ENCODE measurements at regions not wholly inside any gene's neighbourhood (a gene's known extent, or its start where the extent isn't known, plus 50 kb on each side); places are given as distances from the start of the nearest gene placed in this dataset.

DNA sequence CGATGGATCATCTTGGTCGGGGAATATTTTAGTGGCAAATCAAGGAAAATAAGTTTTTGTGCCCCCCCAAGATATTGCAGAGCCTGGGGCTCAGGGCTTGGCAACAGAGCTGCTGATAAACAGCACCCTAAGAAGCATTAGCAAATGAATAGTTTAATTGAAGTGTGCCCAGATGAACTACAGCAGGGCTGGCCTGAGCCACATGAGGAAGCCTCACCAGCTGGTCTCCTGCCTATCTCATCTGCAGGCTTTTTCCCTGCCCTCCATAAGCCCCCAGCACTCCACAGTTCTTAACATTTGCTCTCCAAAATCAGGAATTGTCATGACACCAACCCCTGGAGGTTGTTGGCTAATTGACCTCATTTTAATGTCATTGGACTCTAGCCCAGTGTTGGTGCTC lies 480.2 kb downstream of the HS3ST3B1 start:
- Mint-ChIP-seq H3K4me1 (ENCODE audit: unreplicated experiment) (peaks cover 23% of the 10 kb centered on the region), H3K27me3 (ENCODE audit: unreplicated experiment) (no peaks in the 10 kb centered on the region), H3K36me3 (ENCODE audit: unreplicated experiment) (no peaks in the 10 kb centered on the region), H3K4me3 (ENCODE audit: unreplicated experiment) (no peak overlapping the region), H3K27ac (ENCODE audit: unreplicated experiment) (no peak overlapping the region), H3K9me3 (ENCODE audit: unreplicated experiment) (peaks cover 6% of the 10 kb centered on the region)
- TF ChIP-seq, protein P1, sequence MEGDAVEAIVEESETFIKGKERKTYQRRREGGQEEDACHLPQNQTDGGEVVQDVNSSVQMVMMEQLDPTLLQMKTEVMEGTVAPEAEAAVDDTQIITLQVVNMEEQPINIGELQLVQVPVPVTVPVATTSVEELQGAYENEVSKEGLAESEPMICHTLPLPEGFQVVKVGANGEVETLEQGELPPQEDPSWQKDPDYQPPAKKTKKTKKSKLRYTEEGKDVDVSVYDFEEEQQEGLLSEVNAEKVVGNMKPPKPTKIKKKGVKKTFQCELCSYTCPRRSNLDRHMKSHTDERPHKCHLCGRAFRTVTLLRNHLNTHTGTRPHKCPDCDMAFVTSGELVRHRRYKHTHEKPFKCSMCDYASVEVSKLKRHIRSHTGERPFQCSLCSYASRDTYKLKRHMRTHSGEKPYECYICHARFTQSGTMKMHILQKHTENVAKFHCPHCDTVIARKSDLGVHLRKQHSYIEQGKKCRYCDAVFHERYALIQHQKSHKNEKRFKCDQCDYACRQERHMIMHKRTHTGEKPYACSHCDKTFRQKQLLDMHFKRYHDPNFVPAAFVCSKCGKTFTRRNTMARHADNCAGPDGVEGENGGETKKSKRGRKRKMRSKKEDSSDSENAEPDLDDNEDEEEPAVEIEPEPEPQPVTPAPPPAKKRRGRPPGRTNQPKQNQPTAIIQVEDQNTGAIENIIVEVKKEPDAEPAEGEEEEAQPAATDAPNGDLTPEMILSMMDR (IDR thresholded peaks at IDR 0.05) = no peak
- DNase-seq (ENCODE audit: extremely low spot score, unreplicated experiment) = no peak

DNA sequence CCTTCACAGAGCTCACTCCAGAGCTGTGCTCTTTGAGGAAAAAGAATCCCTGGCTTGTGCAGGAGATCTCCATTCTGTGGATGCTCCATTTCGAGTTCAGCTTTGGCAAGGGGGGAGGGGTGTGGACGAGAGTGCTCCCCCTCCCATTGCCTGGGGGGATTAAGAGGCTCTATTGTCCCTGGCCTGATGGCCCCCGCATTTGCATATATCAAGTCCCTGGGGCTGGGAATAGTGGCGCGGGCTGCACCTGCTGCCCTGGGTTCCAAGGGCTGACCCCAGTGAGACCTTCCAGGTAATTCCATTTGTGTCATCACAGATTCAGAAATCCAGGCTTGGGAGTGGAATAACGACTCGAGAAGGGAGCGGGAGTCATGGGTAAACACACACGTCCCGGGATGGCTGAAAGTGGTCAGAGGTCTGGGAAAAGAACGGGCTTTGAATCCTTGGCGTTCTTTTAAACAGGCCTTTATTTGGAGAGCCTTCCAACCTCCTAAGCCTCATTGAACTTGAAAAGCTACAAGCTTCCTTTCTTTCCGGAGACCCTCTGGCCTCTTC lies 479.3 kb downstream of the HS3ST3B1 start:
- H3K4me3 Mint-ChIP-seq (ENCODE audit: unreplicated experiment) = no peak overlapping the region
- H3K36me3 Mint-ChIP-seq (ENCODE audit: unreplicated experiment) = no peaks in the 10 kb centered on the region
- DNase-seq (ENCODE audit: extremely low spot score, unreplicated experiment) = no peak
- H3K9me3 Mint-ChIP-seq (ENCODE audit: unreplicated experiment) = no peaks in the 10 kb centered on the region
- no peaks in the 10 kb centered on the region for H3K27me3 Mint-ChIP-seq (ENCODE audit: unreplicated experiment)
- TF ChIP-seq, protein P1 (IDR thresholded peaks at IDR 0.05) = no peak
- no peak overlapping the region for H3K27ac Mint-ChIP-seq (ENCODE audit: unreplicated experiment)
- peaks cover 32% of the 10 kb centered on the region for H3K4me1 Mint-ChIP-seq (ENCODE audit: unreplicated experiment)

DNA sequence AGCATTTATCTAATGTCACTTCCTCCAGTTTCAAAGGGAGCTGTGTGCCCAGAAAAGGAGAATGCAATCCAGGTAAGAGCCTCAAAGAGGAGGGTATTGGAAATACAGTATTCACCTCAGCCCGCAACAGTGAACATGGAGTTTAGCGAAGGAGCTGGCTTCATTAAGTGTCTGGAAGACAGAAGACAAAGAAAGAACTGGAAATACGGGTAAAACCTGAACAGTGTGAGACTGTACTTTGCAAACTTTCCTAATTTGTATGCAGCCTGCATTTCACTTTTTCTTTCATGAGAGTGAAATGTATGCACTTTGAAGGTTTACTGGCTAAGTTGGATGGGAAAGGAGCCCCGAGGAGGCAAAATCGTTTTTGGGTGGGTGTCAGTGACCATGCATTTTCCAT lies 478.4 kb downstream of the HS3ST3B1 start:
- peak; percentile 13 for DNase-seq (ENCODE audit: extremely low spot score, unreplicated experiment)
- H3K36me3 Mint-ChIP-seq (ENCODE audit: unreplicated experiment) = peaks cover 3% of the 10 kb centered on the region
- peaks cover 42% of the 10 kb centered on the region for H3K4me1 Mint-ChIP-seq (ENCODE audit: unreplicated experiment)
- no peak overlapping the region for H3K27ac Mint-ChIP-seq (ENCODE audit: unreplicated experiment)
- H3K4me3 Mint-ChIP-seq (ENCODE audit: unreplicated experiment) = no peak overlapping the region
- H3K27me3 Mint-ChIP-seq (ENCODE audit: unreplicated experiment) = no peaks in the 10 kb centered on the region
- TF ChIP-seq, protein P1 (IDR thresholded peaks at IDR 0.05) = no peak
- H3K9me3 Mint-ChIP-seq (ENCODE audit: unreplicated experiment) = peaks cover 3% of the 10 kb centered on the region

DNA sequence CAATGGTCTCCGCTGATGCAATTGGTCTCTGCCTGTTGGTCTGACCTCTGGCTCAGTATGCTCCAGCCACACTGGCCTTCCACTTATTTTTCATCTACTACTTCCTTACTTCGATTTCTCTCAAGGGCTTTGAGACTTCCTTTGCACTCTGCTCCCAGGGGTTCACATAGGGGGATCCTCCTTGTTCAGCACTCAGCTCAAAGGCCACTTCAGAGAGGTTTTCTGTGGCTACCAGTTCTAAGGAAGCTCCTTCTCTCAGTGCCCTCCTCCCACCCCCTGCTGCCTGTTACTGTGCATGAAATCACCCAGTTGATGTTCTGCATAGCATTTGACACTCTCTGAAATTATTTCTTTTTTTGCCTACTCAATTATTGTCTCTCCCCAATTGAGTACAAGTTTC lies 476.4 kb downstream of the HS3ST3B1 start:
- no peak for DNase-seq (ENCODE audit: extremely low spot score, unreplicated experiment)
- Mint-ChIP-seq H3K9me3 (ENCODE audit: unreplicated experiment) (peaks cover 3% of the 10 kb centered on the region), H3K36me3 (ENCODE audit: unreplicated experiment) (peaks cover 3% of the 10 kb centered on the region), H3K4me3 (ENCODE audit: unreplicated experiment) (no peak overlapping the region), H3K27ac (ENCODE audit: unreplicated experiment) (peak overlapping the region; percentile 86), H3K27me3 (ENCODE audit: unreplicated experiment) (no peaks in the 10 kb centered on the region), H3K4me1 (ENCODE audit: unreplicated experiment) (peaks cover 61% of the 10 kb centered on the region)
- TF ChIP-seq, protein P1 (IDR thresholded peaks at IDR 0.05) = no peak

DNA sequence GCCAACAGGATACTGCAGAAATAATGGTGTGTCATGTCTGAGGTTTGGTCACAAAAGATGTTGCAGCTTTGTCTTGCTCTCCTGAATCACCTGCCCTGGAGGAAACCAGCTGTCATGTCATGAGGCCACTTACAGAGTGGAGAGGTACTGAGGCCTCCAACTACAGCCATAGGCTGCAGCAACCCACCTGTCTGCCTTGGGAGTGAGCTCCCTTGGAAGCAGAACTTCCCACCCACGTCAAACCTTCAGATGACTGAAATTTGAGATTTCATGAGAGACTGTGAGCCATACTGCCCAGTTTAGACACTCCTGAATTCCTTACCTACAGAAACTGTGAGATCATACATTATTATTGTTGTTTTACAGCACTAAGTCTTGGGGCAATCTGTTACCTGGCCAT lies 475.9 kb downstream of the HS3ST3B1 start:
- TF ChIP-seq, protein P1 (IDR thresholded peaks at IDR 0.05) = no peak
- Mint-ChIP-seq H3K27ac (ENCODE audit: unreplicated experiment) (peak overlapping the region; percentile 86), H3K36me3 (ENCODE audit: unreplicated experiment) (peaks cover 3% of the 10 kb centered on the region), H3K4me3 (ENCODE audit: unreplicated experiment) (no peak overlapping the region), H3K9me3 (ENCODE audit: unreplicated experiment) (peaks cover 3% of the 10 kb centered on the region), H3K4me1 (ENCODE audit: unreplicated experiment) (peaks cover 66% of the 10 kb centered on the region), H3K27me3 (ENCODE audit: unreplicated experiment) (no peaks in the 10 kb centered on the region)
- DNase-seq (ENCODE audit: extremely low spot score, unreplicated experiment) = no peak

Measured in osteocyte (in vitro differentiated cells).